GM21529 (cell line): ENCODE measurements at regions not wholly inside any gene's neighbourhood (a gene's known extent, or its start where the extent isn't known, plus 50 kb on each side); places are given as distances from the start of the nearest gene placed in this dataset.

Experiments
- ATAC-seq: cut with Tn5 transposase; IDR thresholded peaks from one replicate; pipeline ENCODE4 v1.9.1; 2021; ENCODE audit not compliant: unreplicated experiment

DNA sequence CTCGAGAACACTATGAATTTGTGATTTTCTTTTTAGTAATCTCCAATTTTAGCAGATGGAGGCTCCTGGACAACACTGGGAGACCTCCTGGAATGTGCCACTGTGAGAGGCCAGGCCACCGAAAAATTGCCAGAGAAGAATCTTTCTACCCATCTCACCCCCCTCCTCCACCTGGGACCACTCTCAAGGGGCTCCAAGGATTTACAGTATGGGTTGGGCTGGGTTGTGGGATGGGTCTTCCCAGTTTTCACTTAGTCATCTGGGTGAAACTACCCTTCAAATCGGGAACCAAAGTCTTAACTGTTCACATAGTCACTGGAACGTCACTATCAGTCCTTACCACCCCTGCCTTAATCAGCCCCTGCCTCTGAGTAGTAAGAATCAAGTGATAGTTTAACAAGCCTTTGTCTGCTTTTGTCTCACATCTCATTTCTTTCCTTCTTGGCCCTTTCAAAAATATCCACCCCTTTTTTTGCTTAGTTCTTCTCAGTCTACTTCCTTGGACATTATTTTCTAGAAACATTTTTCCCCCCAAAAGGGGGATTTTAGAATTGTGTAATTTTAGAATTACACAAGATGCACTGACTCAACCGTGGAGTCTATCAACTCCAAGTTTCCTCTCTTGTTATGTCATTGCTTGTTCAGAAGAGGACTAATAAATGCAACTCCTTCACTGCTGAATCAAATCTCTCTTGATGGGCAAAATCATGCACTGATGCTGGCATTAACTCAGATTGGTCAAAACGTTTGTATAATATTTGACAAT is 148.2 kb upstream of the MOCS1 start:
- ATAC-seq = no peak

- no peak for ATAC-seq
Observed at GRCh38 chr6:40077736-40078135, 143.5 kb upstream of the MOCS1 start.

GRCh38 chr6:40077315-40077714 is 143.1 kb upstream of the MOCS1 start:
- ATAC-seq = no peak

- ATAC-seq = no peak
Observed at GRCh38 chr6:40075056-40075590, 140.9 kb upstream of the MOCS1 start.

DNA sequence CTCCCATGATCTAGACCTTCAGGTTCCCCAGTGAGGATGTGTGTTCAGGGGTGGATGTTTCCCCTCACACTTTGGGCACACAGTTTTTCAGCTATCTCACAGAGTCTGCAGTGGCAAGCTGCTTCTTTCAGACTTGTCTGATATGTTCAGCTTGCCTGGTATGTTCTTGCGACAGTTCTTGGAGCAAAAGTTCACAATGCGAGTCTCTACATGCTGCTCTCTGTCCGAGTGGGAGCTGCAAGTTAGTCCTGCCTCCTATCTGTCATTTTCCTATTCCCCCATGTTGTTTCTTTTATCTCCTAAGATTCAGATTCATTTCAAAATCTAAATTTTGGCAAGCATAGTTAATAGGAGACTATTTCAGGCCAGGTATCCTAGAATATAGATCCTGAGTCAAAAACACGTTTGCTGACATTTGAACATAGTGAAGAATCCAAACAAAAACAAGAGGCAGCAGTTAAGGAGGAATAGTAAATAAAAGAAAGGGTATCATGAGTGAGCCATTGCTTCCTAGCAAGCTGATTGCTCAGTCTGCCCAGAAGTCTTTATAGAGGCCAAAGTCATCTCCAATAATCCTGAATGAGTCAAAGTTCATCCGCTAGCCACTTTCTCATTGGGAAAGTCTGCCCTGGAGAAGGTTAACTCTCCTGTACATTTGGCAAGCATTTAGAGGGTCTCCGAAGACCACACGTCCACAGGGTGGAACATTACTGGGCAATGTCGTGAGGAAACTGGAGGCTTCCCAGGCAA is 140.2 kb upstream of the MOCS1 start:
- ATAC-seq = no peak

GRCh38 chr6:40066372-40066771 is 132.1 kb upstream of the MOCS1 start:
- no peak for ATAC-seq

DNA sequence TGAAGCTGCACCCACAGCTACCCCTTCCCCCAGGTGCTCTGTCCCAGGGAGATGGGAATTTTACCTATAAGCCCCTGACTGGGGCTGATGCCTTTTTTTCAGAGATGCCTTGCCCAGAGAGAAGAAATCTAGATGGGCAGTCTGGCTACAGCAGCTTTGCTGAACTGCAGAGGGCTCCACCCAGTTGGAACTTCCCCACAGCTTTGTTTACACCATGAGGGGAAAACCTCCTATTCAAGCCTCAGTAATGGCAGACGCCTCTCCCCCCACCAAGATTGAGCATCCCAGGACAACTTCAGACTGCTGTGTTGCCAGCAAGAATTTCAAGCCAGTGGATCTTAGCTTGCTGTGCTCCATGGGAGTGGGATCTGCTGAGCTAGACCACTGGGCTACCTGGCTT is 122.6 kb upstream of the MOCS1 start:
- ATAC-seq = no peak

GRCh38 chr6:40054602-40055001 is 120.3 kb upstream of the MOCS1 start:
- no peak for ATAC-seq

GRCh38 chr6:40054186-40054585 is 119.9 kb upstream of the MOCS1 start:
- ATAC-seq = no peak

- no peak for ATAC-seq
Observed at GRCh38 chr6:40049128-40049527, 114.9 kb upstream of the MOCS1 start.

DNA sequence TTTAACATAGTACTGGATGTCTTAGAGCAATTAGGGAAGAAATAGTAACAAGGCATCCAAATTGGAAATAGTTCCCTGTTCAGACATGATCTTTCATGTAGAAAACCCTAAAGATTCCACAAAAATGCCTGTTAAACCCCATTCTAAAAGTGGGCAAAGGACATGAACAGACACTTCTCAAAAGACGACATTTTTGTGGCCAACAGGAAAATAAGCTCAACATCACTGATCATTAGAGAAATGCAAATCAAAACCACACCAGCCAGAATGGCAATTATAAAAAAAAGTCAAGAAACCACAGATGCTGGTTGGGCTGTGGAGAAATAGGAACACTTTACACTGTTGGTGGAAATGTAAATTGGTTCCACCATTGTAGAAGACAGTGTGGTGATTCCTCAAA is 109.9 kb upstream of the MOCS1 start:
- no peak for ATAC-seq

DNA sequence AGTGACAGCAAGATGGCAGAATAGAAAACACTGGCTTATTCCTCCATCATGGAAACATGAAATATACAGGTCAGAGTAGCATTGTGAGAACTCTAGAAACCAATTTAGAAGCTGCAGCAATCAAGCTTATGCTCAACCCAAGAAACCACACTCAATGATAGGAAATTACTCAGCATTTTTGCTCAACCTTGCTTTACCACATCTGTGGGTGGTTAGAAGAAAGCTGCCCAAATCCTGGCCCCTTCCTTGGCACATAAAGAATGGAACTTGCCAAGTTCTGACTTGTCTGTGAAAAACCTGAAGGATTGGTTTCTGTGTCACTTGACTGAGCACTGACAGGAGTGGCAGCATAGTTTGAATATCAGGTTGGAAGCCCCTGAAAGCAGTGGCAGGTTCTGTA is 108.0 kb upstream of the MOCS1 start:
- ATAC-seq = no peak

- ATAC-seq = no peak
Observed at GRCh38 chr6:40039042-40039441, 104.8 kb upstream of the MOCS1 start.

DNA sequence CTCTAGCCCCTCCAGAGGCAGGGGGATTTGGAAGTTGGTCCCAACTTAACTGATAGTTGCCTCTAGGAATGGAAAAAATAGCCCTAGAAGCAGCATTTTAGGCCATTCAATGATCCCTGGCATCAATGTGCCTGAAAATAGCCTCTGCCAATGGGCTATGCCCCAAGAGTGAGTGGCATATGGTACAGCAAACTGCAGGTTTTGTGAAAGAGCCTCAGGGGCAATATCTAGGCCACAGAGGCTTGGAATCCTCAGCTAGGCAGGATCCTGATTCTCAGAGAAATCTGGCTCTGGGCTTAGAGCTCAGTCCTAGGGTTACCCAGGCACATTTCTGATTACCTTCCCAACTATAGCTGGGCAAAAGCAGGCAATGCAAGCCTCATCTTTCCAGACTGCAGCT is 104.4 kb upstream of the MOCS1 start:
- ATAC-seq = no peak

DNA sequence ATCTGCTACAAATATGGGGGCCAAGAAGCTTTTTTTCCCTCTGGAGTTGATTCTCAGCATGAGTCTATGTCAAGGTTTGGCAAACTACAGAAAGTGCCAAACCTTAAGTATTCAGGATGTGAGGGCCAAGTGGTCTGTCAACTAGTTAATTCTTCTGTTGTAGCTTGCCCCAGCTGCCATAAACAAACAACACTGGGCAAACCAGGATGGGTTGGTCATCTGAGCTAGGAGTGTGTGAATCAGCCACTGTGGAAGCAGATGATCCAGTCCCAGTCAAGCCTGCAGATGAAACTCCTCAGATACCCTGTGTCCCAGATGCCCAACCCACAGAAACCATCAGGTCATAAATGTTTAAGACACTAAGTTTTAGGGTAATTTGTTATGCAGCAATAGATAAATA is 103.0 kb upstream of the MOCS1 start:
- no peak for ATAC-seq

GRCh38 chr6:40036186-40036585 is 101.9 kb upstream of the MOCS1 start:
- ATAC-seq = no peak

GRCh38 chr6:40028449-40028848 is 94.2 kb upstream of the MOCS1 start:
- no peak for ATAC-seq

DNA sequence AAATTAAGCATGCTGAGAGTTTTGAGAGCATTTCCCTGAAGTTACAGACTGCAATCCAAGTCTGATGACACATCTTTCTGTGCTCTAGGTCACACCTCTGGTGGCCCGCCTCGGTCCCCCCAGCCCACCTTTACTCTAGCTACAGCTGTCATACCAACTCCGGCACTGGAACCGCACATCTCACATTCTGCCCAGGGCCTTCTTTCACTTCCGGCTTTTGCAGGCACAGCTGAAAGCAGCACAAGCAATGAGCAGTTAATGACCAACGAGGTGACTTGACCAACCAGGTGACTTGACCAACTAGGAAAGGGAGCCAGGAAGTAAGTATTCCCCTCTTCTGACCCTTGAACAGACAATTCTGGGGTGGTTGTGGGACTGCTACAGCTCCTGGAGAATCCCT is 88.6 kb upstream of the MOCS1 start:
- no peak for ATAC-seq

DNA sequence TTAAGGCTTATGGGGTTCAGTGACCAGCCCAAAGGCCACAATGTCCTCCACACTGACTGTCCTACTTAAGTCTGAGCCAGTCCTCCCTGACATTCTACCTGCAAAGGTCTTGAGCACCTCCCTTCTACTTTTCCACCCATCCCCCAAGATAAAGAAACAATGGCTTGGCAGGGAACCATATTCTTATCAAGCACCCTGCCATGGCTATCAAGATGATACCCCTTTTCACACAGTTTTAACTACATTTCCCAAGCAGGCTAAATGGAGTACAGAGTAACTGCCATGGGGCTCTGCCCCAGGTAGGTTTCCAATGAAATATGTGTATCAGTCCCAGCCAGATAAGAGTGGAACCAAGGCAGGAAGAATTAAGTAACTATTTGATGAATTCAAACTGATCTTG is 85.9 kb upstream of the MOCS1 start:
- no peak for ATAC-seq

DNA sequence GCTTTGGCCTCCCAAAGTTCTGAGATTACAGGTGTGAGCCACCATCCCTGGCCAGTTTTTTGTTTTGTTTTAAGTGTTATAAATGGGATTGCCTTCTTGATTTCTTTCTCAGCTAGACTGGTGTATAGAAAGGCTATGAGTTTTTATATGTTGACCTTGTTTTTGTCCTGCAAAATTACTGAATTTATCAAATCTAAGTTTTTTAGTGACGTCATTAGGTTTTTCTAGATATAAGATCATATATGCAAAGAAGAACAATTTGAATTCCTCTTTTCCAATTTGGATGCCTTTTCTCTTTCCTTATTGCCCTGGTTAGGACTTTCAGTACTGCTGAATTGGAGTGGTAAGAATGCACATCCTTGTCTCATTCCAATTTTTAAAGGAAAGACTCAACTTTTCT is 81.3 kb upstream of the MOCS1 start:
- ATAC-seq = no peak

GRCh38 chr6:40011844-40012243 is 77.6 kb upstream of the MOCS1 start:
- ATAC-seq = no peak

DNA sequence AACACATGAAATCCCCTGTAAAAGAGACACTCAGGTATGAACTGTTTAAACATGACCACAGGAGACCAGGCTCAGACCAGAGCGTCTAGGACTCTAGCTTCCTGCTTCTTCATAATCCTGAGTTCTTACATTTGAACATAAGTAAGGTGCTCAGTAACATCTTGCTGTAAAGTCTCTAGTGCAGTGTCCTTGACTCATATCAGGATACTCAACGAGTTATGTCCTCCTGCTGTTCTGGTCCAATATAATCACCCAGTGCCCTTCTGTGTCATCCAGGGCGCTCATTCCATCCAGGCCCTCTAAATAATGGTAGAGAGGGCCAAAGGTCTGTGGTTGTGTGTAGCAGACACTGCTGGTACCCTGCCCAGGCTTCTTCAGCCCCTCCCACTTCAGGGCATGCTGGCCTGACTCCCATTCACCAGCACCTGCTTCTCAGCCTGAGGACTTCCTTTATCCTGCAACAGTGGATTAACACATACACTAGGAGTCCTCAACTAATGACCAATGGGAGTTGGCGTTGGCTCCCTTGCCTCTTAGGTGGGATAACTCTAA is 66.8 kb upstream of the MOCS1 start:
- ATAC-seq = no peak
